Liver (tissue), 8 donors: ENCODE measurements at regions not wholly inside any gene's neighbourhood (a gene's known extent, or its start where the extent isn't known, plus 50 kb on each side); places are given as distances from the start of the nearest gene placed in this dataset.
A peak's percentile ranks its signal among the peaks of the same experiment; 100 is the strongest.

ENCODE experiments used
- DNase-seq: peaks from one replicate; pipeline ENCODE4 v3.0.0-alpha.2; 2017; ENCODE audit warnings: low spot score
- H3K27ac ChIP-seq, 2 donors: one replicate each; pipeline ENCODE4 v1.7.0; 2013; ENCODE audit warnings: inconsistent platforms in 2 of 2, low read length in 2 of 2, control low read depth in 1 of 2, low read depth in 1 of 2, mild to moderate bottlenecking in 1 of 2
- H3K27me3 ChIP-seq, 4 donors: one replicate each; pipeline versions ENCODE4 v1.6.1 to v1.7.0; 2013; ENCODE audit warnings: low read length in 3 of 4, inconsistent platforms in 1 of 4, mild to moderate bottlenecking in 1 of 4, moderate library complexity in 1 of 4; ENCODE audit not compliant: control insufficient read depth in 4 of 4, insufficient read depth in 4 of 4
- H3K36me3 ChIP-seq, 4 donors: one replicate each; pipeline versions ENCODE4 v1.6.1 to v1.7.0; 2013; ENCODE audit warnings: low read length in 3 of 4, mild to moderate bottlenecking in 3 of 4, low read depth in 1 of 4, moderate library complexity in 1 of 4; ENCODE audit not compliant: control insufficient read depth in 4 of 4, insufficient read depth in 3 of 4
- H3K4me1 ChIP-seq, 4 donors: one replicate each; pipeline versions ENCODE4 v1.6.1 to v1.7.0; 2013; ENCODE audit warnings: low read length in 3 of 4, mild to moderate bottlenecking in 3 of 4, moderate library complexity in 1 of 4; ENCODE audit not compliant: control insufficient read depth in 4 of 4, insufficient read depth in 4 of 4
- H3K4me3 ChIP-seq, 3 donors: one replicate each; pipeline versions ENCODE4 v1.6.1 to v1.7.0; 2013; ENCODE audit warnings: low read length in 3 of 3, control low read depth in 1 of 3, low read depth in 1 of 3, mild to moderate bottlenecking in 1 of 3
- H3K9ac ChIP-seq, 2 donors: one replicate each; pipeline ENCODE4 v1.7.0; 2013; ENCODE audit warnings: low read length in 2 of 2, mild to moderate bottlenecking in 2 of 2, moderate library complexity in 2 of 2, control low read depth in 1 of 2, low read depth in 1 of 2
- H3K9me3 ChIP-seq, 4 donors: one replicate each; pipeline versions ENCODE4 v1.6.1 to v1.7.0; 2013; ENCODE audit warnings: low read length in 3 of 4; ENCODE audit not compliant: control insufficient read depth in 4 of 4
- ATF3 ChIP-seq: IDR thresholded peaks from 2 replicates; pipeline ENCODE4 v1.6.1; 2016; ENCODE audit warnings: antibody characterized with exemption
- CTCF ChIP-seq: fragments of 150-350 bp; IDR thresholded peaks from 2 replicates; pipeline ENCODE4 v1.5.1; 2017; ENCODE audit warnings: improper control_type of control experiment, low read depth, low read length; ENCODE audit not compliant: missing input control
- EGR1 ChIP-seq, 2 donors: IDR thresholded peaks; 2 replicates each; pipeline ENCODE4 v1.6.1; 2016 to 2018; ENCODE audit warnings: antibody characterized with exemption in 2 of 2, low read depth in 2 of 2
- FOXA1 ChIP-seq: IDR thresholded peaks from 2 replicates; pipeline ENCODE4 v1.6.1; 2016; ENCODE audit warnings: antibody characterized with exemption
- FOXA2 ChIP-seq: IDR thresholded peaks from 2 replicates; pipeline ENCODE4 v1.6.1; 2016; ENCODE audit warnings: antibody characterized with exemption
- GABPA ChIP-seq, 2 donors: IDR thresholded peaks in 1 of 2; conservative IDR thresholded peaks in 1 of 2; 2 replicates each; pipeline ENCODE4 v1.6.1; 2016; ENCODE audit warnings: antibody characterized with exemption in 2 of 2, mild to moderate bottlenecking in 1 of 2, moderate library complexity in 1 of 2
- HNF4A ChIP-seq, 2 donors: conservative IDR thresholded peaks; 2 replicates each; pipeline ENCODE4 v1.6.1; 2016; ENCODE audit warnings: antibody characterized with exemption in 2 of 2, mild to moderate bottlenecking in 2 of 2
- HNF4G ChIP-seq: IDR thresholded peaks from 2 replicates; pipeline ENCODE4 v1.6.1; 2016; ENCODE audit warnings: antibody characterized with exemption
- JUND ChIP-seq, 2 donors: IDR thresholded peaks; 2 replicates each; pipeline ENCODE4 v1.6.1; 2016; ENCODE audit warnings: antibody characterized with exemption in 2 of 2
- NR2F2 ChIP-seq: IDR thresholded peaks from 2 replicates; pipeline ENCODE4 v1.6.1; 2016; ENCODE audit warnings: antibody characterized with exemption
- RAD21 ChIP-seq, 2 donors: IDR thresholded peaks; 2 replicates each; pipeline ENCODE4 v1.6.1; 2016; ENCODE audit warnings: antibody characterized with exemption in 2 of 2, mild to moderate bottlenecking in 2 of 2
- REST ChIP-seq: IDR thresholded peaks from 2 replicates; pipeline ENCODE4 v1.6.1; 2016; ENCODE audit warnings: antibody characterized with exemption, mild to moderate bottlenecking
- RXRA ChIP-seq, 2 donors: IDR thresholded peaks; 2 replicates each; pipeline ENCODE4 v1.6.1; 2017 to 2018; ENCODE audit warnings: antibody characterized with exemption in 2 of 2, mild to moderate bottlenecking in 1 of 2
- SP1 ChIP-seq: IDR thresholded peaks from 2 replicates; pipeline ENCODE4 v1.6.1; 2018; ENCODE audit warnings: antibody characterized with exemption, mild to moderate bottlenecking
- TAF1 ChIP-seq: conservative IDR thresholded peaks from 2 replicates; pipeline ENCODE4 v1.6.1; 2016; ENCODE audit warnings: antibody characterized with exemption, mild to moderate bottlenecking
- YY1 ChIP-seq: IDR thresholded peaks from 2 replicates; pipeline ENCODE4 v1.6.1; 2016; ENCODE audit warnings: antibody characterized with exemption, mild to moderate bottlenecking
- WGBS: extraction: QIAGEN DNeasy Blood & Tissue Kit; methylation state at CpG from one replicate; pipeline ENCODE4 v1.1.7; 2013; 5-methylcytosine and 5-hydroxymethylcytosine counted together
- TF ChIP-seq, protein P1 (sequence below): IDR thresholded peaks from 2 replicates; pipeline ENCODE4 v1.6.1; 2016; ENCODE audit warnings: antibody characterized with exemption
- TF ChIP-seq, protein P2 (sequence below): IDR thresholded peaks from 2 replicates; pipeline ENCODE4 v1.6.1; 2016; ENCODE audit warnings: antibody characterized with exemption
- donor health status: healthy.
- donor health status: healthy.
- donor health status: healthy.
- donor health status: healthy.
- donor health status: healthy.

- no peak overlapping the region for H3K27ac ChIP-seq
- 83% methylated on average over 20 of the region's 20 CpGs for WGBS
- H3K9ac ChIP-seq, result no peak overlapping the region
- H3K4me1 ChIP-seq, result no peaks in the 10 kb centered on the region
- H3K27me3 ChIP-seq, result no peaks in the 10 kb centered on the region
- DNase-seq, result peak; percentile 22
- no peak for TF ChIP-seq YY1
- no peak for TF ChIP-seq FOXA1
- no peak for TF ChIP-seq GABPA (IDR thresholded peaks at IDR 0.05 in 1 of 2, conservative IDR thresholded peaks at IDR 0.05 in 1 of 2)
- peak; percentile 54 for TF ChIP-seq NR2F2
- TF ChIP-seq RXRA (IDR thresholded peaks at IDR 0.05), result no peak
- TF ChIP-seq, protein P1, sequence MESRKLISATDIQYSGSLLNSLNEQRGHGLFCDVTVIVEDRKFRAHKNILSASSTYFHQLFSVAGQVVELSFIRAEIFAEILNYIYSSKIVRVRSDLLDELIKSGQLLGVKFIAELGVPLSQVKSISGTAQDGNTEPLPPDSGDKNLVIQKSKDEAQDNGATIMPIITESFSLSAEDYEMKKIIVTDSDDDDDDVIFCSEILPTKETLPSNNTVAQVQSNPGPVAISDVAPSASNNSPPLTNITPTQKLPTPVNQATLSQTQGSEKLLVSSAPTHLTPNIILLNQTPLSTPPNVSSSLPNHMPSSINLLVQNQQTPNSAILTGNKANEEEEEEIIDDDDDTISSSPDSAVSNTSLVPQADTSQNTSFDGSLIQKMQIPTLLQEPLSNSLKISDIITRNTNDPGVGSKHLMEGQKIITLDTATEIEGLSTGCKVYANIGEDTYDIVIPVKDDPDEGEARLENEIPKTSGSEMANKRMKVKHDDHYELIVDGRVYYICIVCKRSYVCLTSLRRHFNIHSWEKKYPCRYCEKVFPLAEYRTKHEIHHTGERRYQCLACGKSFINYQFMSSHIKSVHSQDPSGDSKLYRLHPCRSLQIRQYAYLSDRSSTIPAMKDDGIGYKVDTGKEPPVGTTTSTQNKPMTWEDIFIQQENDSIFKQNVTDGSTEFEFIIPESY, result no peak
- peak in 1 of 2 donors; percentile 23 for TF ChIP-seq RAD21 (IDR thresholded peaks at IDR 0.05)
- no peak for TF ChIP-seq HNF4G
- H3K4me3 ChIP-seq, result no peak overlapping the region
- H3K9me3 ChIP-seq, result no peaks in the 10 kb centered on the region
- no peaks in the 10 kb centered on the region for H3K36me3 ChIP-seq
Observed at GRCh38 chr6:167588181-167588919, 238.4 kb upstream of the AFDN start.

DNA sequence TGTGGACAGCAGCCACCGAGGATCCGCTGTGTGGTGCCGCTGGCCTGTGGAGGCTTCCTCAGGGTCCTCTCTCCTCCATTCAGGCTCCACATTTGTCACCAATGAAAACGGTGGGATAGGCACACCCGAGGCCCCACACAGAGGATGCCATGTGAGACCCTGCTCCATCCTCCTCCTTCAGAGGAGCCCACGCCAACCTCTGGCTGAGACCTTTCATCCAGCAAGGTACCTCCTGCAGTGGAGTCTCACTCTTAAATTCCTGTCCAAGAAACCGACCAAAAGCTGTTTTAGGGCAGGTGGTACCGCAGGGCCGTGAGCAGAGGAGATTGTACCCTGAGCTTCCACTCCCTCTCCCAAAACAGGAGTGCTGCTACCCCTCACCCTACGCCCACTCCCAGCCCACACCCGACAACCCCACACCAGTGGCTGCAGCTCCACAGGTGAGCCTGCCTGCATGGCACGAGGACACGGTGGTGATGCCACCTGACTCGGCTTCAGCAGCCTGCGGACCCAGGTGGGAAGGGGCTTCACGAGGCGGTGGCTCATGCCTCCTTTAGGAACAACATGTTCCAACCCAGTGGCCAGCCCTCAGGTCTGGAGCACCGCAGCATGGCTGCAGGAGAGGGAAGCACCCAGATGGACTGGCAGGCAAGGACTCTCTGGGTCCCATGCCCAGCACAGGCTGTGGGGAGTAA, 237.6 kb upstream of the AFDN start:
- no peak overlapping the region for H3K9ac ChIP-seq
- no peaks in the 10 kb centered on the region for H3K4me1 ChIP-seq
- peak; percentile 24 for DNase-seq
- H3K27ac ChIP-seq, result no peak overlapping the region
- 93% methylated on average over 18 of the region's 18 CpGs for WGBS
- H3K9me3 ChIP-seq, result no peaks in the 10 kb centered on the region
- no peaks in the 10 kb centered on the region for H3K36me3 ChIP-seq
- no peak overlapping the region for H3K4me3 ChIP-seq
- H3K27me3 ChIP-seq, result no peaks in the 10 kb centered on the region
- no peak for TF ChIP-seq YY1
- TF ChIP-seq HNF4G, result no peak
- no peak for TF ChIP-seq RAD21 (IDR thresholded peaks at IDR 0.05)
- TF ChIP-seq FOXA2, result no peak
- no peak for TF ChIP-seq RXRA (IDR thresholded peaks at IDR 0.05)
- TF ChIP-seq SP1, result no peak
- TF ChIP-seq HNF4A (conservative IDR thresholded peaks at IDR 0.05), result no peak
- no peak for TF ChIP-seq JUND (IDR thresholded peaks at IDR 0.05)
- no peak for TF ChIP-seq GABPA (IDR thresholded peaks at IDR 0.05 in 1 of 2, conservative IDR thresholded peaks at IDR 0.05 in 1 of 2)
- no peak for TF ChIP-seq TAF1
- TF ChIP-seq FOXA1, result no peak
- no peak for TF ChIP-seq CTCF
- TF ChIP-seq, protein P1, result no peak
- TF ChIP-seq, protein P2, sequence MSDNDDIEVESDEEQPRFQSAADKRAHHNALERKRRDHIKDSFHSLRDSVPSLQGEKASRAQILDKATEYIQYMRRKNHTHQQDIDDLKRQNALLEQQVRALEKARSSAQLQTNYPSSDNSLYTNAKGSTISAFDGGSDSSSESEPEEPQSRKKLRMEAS, result no peak
- no peak for TF ChIP-seq REST
- no peak for TF ChIP-seq ATF3
- TF ChIP-seq NR2F2, result no peak
- no peak for TF ChIP-seq EGR1 (IDR thresholded peaks at IDR 0.05; ENCODE audit: low read depth in 2 of 2)
